Progenitor cell of endocrine pancreas (in vitro differentiated cells): ENCODE measurements at regions not wholly inside any gene's neighbourhood (a gene's known extent, or its start where the extent isn't known, plus 50 kb on each side); places are given as distances from the start of the nearest gene placed in this dataset.

Source experiments
- DNase-seq: peaks from one replicate; pipeline ENCODE4 v3.0.0; 2021; ENCODE audit warnings: low spot score; ENCODE audit not compliant: unreplicated experiment
- H3K27ac Mint-ChIP-seq: 2 replicates; pipeline ENCODE4 v1.8.0; 2021; ENCODE audit warnings: mild to moderate bottlenecking, moderate library complexity, mixed read lengths
- H3K27me3 Mint-ChIP-seq: 2 replicates; pipeline ENCODE4 v1.8.0; 2021; ENCODE audit warnings: mixed read lengths
- H3K36me3 Mint-ChIP-seq: 2 replicates; pipeline ENCODE4 v1.8.0; 2022; ENCODE audit warnings: mixed read lengths; ENCODE audit not compliant: insufficient read depth
- H3K4me1 Mint-ChIP-seq: 2 replicates; pipeline ENCODE4 v1.8.0; 2021; ENCODE audit warnings: low read depth, mixed read lengths
- H3K4me3 Mint-ChIP-seq: 2 replicates; pipeline ENCODE4 v1.8.0; 2021; ENCODE audit warnings: low read depth, mild to moderate bottlenecking, moderate library complexity, mixed read lengths
- H3K9me3 Mint-ChIP-seq: 2 replicates; pipeline ENCODE4 v1.8.0; 2021; ENCODE audit warnings: low read depth, mixed read lengths
- TF ChIP-seq, protein P1 (sequence below): fragments of 200-600 bp; sonication (generic); IDR thresholded peaks from one replicate; pipeline ENCODE4 v1.5.0; 2021; ENCODE audit warnings: antibody characterized with exemption, mild to moderate bottlenecking; ENCODE audit not compliant: unreplicated experiment

- Mint-ChIP-seq H3K27me3 (no peaks in the 10 kb centered on the region), H3K36me3 (no peaks in the 10 kb centered on the region), H3K4me3 (no peak overlapping the region), H3K9me3 (peaks cover 4% of the 10 kb centered on the region), H3K27ac (no peak overlapping the region), H3K4me1 (peaks cover 24% of the 10 kb centered on the region)
- TF ChIP-seq, protein P1, sequence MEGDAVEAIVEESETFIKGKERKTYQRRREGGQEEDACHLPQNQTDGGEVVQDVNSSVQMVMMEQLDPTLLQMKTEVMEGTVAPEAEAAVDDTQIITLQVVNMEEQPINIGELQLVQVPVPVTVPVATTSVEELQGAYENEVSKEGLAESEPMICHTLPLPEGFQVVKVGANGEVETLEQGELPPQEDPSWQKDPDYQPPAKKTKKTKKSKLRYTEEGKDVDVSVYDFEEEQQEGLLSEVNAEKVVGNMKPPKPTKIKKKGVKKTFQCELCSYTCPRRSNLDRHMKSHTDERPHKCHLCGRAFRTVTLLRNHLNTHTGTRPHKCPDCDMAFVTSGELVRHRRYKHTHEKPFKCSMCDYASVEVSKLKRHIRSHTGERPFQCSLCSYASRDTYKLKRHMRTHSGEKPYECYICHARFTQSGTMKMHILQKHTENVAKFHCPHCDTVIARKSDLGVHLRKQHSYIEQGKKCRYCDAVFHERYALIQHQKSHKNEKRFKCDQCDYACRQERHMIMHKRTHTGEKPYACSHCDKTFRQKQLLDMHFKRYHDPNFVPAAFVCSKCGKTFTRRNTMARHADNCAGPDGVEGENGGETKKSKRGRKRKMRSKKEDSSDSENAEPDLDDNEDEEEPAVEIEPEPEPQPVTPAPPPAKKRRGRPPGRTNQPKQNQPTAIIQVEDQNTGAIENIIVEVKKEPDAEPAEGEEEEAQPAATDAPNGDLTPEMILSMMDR = no peak
- no peak for DNase-seq
These were observed 110.5 kb upstream of the ENPP6 start for GRCh38 chr4:184328022-184328736.

DNA sequence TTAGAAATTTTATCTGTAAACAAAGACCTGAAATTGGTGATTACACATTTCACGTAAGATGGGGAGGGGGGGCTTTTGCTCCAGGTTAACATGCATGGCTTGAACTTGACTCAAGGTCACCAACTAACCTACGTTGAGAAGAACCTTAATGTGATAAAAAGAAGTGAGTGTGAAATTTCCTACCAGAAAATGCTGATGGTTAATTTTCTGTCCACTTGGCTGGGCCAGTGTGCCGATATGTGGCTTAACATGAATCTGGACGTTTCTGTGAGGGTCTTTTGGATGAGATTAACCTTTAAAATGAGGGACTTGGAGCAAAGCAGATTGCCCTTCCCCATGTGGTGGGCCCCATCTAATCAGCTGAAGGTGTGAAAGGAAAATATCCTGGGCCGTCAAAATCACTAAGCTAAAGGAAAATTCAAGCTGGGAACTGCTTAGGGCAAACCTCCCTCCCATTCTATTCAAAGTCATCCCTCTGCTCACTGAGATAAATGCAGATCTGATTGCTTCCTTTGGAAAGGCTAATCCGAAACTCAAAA, 107.3 kb upstream of the ENPP6 start:
- no peaks in the 10 kb centered on the region for H3K27me3 Mint-ChIP-seq
- no peak overlapping the region for H3K4me3 Mint-ChIP-seq
- DNase-seq = no peak
- H3K36me3 Mint-ChIP-seq = no peaks in the 10 kb centered on the region
- H3K9me3 Mint-ChIP-seq = peaks cover 4% of the 10 kb centered on the region
- H3K27ac Mint-ChIP-seq = no peak overlapping the region
- TF ChIP-seq, protein P1 = no peak
- peaks cover 16% of the 10 kb centered on the region for H3K4me1 Mint-ChIP-seq

GRCh38 chr4:184322328-184323025, 104.8 kb upstream of the ENPP6 start:
- TF ChIP-seq, protein P1 = no peak
- Mint-ChIP-seq H3K9me3 (peaks cover 4% of the 10 kb centered on the region), H3K4me1 (peaks cover 6% of the 10 kb centered on the region), H3K36me3 (no peaks in the 10 kb centered on the region), H3K27ac (peak overlapping the region; percentile 56), H3K27me3 (no peaks in the 10 kb centered on the region), H3K4me3 (no peak overlapping the region)
- DNase-seq = no peak

DNA sequence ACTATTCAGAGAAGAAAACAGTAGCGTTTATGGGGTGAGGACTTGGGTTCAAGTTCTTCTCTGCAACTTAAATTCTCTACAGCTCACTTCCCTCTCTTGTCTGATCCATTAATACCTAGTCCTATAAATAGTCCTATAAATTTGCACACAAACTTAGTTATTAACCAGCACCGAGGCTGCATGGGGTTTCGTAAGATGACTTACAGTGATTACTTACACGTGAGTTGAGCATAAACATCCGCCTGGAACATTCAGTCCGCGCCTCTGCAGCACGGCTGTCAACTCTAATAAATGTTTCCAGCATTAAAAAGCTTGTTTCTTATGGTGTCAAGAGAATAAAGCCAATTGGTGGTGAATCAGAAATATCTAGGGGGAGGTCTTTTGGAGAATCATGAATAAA, 103.0 kb upstream of the ENPP6 start:
- H3K36me3 Mint-ChIP-seq = no peaks in the 10 kb centered on the region
- no peak overlapping the region for H3K27ac Mint-ChIP-seq
- DNase-seq = no peak
- H3K4me3 Mint-ChIP-seq = no peak overlapping the region
- H3K27me3 Mint-ChIP-seq = peaks cover 4% of the 10 kb centered on the region
- TF ChIP-seq, protein P1 = no peak
- H3K9me3 Mint-ChIP-seq = no peaks in the 10 kb centered on the region
- peaks cover 1% of the 10 kb centered on the region for H3K4me1 Mint-ChIP-seq

DNA sequence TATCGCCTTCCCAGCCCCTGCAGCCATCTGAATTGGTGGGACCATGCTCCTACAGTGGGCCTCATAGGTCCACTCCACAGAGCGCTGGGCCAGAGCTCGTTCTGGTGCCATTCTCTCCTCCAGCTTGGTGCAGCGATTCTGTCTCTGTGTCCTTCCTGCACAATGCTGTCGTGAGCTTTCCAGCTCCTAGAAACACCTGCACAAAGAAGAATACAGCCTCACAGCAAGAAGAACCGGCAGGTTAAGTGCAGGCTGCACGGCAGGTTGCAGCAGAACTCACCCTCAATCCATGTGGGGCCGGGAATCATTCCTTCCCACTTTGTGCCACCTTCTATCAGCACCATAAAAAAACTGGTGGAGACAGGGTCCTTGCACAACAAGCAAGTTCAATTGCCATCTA, 101.2 kb upstream of the ENPP6 start:
- peaks cover 1% of the 10 kb centered on the region for H3K4me1 Mint-ChIP-seq
- no peak overlapping the region for H3K4me3 Mint-ChIP-seq
- TF ChIP-seq, protein P1 = no peak
- H3K27ac Mint-ChIP-seq = no peak overlapping the region
- H3K9me3 Mint-ChIP-seq = no peaks in the 10 kb centered on the region
- peaks cover 4% of the 10 kb centered on the region for H3K27me3 Mint-ChIP-seq
- DNase-seq = no peak
- no peaks in the 10 kb centered on the region for H3K36me3 Mint-ChIP-seq
